ENCODE measurements at regions not wholly inside any gene's neighbourhood (a gene's known extent, or its start where the extent isn't known, plus 50 kb on each side); places are given as distances from the start of the nearest gene placed in this dataset.

DNA sequence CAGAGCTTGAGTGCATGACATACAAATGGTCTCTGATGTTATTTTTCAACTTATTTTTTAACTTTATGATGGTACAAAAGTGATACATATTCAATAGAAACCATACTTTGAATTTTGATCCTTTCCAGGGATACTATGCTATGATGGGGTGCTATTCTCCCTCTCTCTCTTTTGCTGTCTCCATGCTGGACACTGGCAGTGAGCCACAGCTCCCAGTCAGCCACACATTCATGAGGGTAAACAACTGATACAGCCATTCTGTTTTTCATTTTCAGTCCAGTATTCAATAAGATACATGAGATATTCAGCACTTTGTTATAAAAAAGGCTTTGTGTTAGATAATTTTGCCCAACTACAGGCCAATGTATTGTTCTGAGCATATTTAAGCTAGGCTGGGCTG lies 859.3 kb upstream of the KLHL29 start:
- TF ChIP-seq POLR2A (IDR thresholded peaks at IDR 0.05; ENCODE audit: low read depth, low read length) (no peak), POLR2AphosphoS5 (IDR thresholded peaks at IDR 0.05; ENCODE audit: low read depth, low read length) (no peak), TAF1 (IDR thresholded peaks at IDR 0.05; ENCODE audit: low read depth, low read length) (no peak), SPI1 (IDR thresholded peaks at IDR 0.05; ENCODE audit: low read depth, low read length) (no peak)
